GM18868 (cell line): ENCODE measurements at regions not wholly inside any gene's neighbourhood (a gene's known extent, or its start where the extent isn't known, plus 50 kb on each side); places are given as distances from the start of the nearest gene placed in this dataset.
"Not testable (repeated sequence)": the region's sequence is repeated elsewhere in the genome, so short reads cannot be mapped to it uniquely, and the experiment has no call there.

Experiments used
- ATAC-seq: cut with Tn5 transposase; IDR thresholded peaks from one replicate; pipeline ENCODE4 v1.9.1; 2021; ENCODE audit warnings: mild to moderate bottlenecking, moderate library complexity; ENCODE audit not compliant: unreplicated experiment

- no peak for ATAC-seq
Measured at GRCh38 chr3:159748425-159748824, 240.2 kb upstream of the IL12A start.

GRCh38 chr3:159749406-159749805 lies 239.2 kb upstream of the IL12A start:
- ATAC-seq = no peak

DNA sequence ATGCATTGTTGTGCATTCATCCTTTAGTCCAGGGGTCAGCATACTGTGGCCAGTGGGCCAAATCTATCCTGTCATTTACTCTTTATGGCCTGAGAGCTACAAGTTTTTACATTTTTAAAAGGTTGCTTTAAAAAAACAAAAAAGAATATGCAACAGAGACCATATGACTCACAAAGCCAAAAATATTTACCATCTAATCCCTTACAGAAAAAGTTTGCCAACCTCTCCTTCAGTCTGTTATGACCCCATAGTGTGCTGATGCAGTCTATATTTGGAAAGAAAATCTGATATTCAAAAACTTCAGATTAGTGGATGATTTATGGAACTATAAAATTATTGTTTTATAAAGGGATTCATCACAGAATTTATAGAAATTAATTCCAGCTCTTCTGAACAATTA lies 237.5 kb upstream of the IL12A start:
- ATAC-seq = no peak

DNA sequence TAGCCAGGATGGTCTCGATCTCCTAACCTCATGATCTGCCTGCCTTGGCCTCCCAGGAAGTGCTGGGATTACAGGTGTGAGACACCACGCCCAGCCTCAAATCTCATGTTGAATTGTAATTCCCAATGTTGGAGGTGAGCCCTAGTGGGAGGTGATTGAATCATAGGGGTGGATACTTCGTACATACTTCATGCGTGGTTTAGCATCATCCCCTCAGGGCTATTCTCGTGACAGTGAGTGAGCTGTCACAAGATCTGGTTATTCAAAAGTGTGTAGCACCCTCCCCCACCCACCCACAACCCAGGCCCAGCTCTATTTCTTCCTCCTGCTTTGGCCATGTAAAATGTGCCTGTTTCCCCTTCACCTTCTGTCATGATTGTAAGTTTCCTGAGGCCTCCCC lies 236.9 kb upstream of the IL12A start:
- no peak for ATAC-seq

DNA sequence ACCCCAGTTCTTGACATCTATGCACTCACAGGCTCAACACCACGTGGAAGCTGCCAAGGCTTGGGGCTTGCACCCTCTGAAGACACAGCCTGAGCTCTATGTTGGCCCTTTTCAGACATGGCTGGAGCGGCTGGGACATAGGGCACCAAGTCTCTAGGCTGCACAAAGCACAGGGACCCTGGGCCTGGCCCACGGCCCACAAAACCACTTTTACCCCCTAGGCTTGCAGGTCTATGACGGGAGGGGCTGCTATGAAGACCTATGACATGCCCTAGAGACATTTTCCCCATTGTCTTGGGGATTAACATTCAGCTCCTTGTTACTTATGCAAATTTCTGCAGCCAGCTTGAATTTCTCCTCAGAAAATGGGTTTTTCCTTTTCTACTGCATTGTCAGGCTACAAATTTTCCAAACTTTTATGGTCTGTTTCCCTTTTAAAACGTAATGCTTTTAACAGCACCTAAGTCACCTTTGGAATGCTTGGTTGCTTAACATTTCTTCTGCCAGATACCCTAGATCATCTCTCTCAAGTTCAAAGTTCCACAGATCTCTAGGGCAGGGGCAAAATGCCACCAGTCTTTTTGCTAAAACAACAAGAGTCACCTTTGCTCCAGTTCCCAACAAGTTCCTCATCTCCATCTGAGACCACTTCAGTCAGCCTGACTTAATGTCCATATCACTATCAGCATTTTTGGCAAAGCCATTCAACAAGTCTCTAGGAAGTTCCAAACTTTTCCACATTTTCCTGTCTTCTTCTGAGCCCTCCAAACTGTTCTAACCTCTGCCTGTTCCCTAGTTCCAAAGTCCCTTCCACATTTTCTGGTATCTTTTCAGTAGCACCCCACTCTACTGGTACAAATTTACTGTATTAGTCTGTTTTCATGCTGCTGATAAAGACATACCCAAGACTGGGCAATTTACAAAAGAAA lies 232.1 kb upstream of the IL12A start:
- not testable (repeated sequence) for ATAC-seq

DNA sequence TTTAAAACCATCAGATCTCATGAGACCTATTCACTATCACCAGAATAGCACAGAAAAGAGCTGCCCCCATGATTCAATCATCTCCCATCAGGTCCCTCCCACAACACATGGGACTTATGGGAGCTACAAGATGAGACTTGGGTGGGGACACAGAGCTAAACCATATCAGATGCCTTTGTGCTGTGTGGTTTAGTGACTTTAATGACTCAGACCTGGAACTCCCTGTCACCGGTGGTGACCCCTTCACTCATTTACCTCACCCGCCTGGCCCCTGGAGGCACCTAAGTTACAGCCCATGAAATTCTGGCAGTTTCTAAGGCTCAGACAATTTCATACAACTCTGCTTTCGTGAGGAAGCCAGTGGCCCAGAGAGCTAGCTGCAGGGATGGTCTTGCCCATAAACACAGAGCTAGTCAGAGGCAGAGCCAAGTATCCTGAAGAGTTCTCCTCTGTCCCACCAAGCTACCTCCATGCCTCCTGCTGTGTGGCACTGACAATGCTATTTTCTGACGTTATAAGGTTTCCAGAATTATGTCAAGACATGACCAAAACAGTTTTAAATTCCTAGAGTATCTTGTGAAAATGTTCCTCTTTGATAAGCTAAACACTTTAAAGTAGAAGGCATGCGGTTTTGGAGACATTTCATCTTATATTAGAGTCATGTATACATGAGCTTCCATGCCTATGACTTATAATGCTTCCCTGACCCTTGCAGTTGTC lies 231.1 kb upstream of the IL12A start:
- ATAC-seq = no peak

GRCh38 chr3:159760046-159760445 lies 228.6 kb upstream of the IL12A start:
- ATAC-seq = no peak

DNA sequence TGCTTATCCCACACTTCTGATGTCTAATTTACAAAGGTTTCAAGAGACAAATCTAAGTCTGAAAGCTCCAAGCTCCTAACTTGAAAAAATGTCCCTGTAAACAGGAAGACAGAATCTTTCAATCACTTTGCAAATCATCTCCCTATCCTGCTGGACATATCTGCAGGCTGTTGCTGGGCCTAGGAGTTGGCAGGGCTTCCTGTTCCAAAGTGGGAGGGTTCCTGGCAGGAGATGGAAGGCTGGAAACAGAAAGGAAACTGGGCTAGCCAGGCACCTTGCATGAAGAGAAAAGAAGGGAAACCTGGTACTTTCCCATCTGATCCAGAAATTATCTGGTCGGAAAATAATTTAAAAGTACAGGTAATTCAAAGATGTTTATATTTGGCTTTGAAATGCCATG lies 227.3 kb upstream of the IL12A start:
- ATAC-seq = no peak

- no peak for ATAC-seq
Measured at GRCh38 chr3:159761848-159762635, 226.6 kb upstream of the IL12A start.

DNA sequence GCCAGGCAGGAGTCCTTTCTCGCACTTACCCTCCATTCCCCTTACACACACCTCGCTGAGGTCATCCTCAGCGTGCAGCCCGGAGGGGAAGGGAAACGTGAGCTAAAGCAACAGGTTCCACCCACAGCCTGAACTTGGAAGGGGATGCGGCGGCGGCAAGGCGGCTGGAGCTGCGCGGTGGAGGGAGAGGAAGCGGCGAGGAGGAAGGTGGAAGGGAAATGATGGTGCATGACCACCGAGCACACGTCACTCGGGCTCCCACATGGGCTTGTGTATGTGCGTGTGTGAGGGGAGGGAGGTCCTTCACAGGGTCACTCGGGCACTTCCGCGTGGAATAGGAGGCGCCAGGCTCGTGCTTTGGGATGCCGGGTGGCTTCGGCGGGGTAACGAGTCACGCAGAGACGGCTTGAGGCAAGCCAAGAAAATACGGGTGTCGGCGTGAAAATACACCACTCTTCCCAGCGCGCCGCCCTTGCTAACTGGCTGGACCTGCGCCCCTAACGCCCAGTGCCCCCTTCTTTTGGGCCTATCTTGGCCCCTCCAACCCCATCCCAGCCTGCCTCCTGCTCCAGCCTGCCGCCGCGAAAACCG lies 225.5 kb upstream of the IL12A start:
- peak; percentile 41 for ATAC-seq

- ATAC-seq = peak; percentile 80
Measured at GRCh38 chr3:159763602-159764489, 224.8 kb upstream of the IL12A start.

- no peak for ATAC-seq
Measured at GRCh38 chr3:159764490-159765029, 224.1 kb upstream of the IL12A start.

- ATAC-seq = no peak
Measured at GRCh38 chr3:159765030-159765859, 223.4 kb upstream of the IL12A start.

DNA sequence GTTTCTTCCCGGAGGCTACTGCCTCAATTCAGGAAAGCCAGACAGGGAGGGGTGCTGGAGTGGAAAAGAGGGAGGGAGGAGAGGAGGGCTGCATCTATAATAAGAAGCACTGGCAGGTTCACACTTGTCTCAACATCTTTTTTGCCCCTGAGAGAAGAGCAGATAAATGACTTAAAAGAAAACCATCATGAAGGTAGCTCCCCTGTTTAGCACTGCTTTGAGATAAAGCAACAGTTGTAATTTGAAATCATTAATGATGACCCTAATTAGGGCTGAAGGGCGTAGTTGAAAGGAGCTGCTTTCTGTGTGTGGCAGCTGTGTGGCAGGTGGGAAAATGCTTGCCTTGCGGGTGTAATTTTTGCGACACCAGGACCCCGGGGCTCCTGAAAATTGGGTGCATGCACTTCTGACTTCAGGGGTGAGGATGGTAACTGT lies 222.8 kb upstream of the IL12A start:
- ATAC-seq = no peak

- ATAC-seq = no peak
Measured at GRCh38 chr3:159766563-159767185, 222.0 kb upstream of the IL12A start.

DNA sequence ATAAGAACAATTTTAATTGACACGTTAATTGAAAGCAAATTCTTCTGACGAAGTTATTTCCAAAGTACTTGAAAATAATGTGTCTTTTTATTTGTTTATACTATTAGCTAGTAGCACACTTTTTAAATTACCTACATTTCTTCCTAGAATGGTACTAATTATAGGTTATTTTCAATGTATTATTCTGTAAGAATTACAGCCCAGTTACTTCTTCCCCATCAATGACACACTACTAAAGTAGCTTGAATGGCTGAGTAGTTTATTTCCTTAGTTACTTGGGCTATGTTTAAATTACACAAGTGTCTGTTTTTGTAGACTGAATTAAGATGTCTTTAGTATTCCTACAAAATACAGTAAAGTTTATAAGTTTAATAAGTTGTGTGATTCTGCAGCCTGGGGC lies 217.6 kb upstream of the IL12A start:
- no peak for ATAC-seq

DNA sequence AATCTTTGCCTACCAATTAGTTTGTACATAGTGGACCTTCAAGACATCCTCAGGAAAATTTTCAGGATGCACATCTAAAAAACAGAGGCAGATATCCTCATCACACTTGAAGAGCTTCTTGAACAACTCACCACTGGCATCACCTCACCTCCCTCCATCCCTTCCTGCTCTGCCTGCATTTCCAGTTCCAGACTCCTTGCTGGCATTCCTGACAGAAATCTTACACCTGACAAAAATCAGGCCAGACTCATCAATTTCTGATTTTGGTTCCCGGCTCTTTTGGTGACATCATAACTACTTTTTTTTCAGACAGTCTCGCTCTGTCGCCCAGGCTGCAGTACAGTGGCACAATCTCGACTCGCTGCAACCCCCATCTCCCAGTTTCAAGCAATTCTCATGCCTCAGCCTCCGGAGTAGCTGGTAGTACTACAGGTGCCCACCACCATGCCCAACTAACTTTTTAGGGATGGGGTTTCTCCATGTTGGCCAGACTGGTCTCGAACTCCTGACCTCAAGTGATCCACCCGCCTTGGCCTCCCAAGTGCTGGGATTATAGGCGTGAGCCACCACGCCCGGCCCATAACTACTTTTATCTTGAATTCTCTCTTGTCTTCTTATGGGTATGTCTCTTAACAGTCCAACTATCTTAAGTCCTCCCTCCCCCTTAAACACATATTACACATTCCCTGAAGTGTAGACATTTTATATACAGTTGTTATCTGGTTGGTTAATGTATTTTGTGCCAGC lies 216.6 kb upstream of the IL12A start:
- ATAC-seq = no peak

DNA sequence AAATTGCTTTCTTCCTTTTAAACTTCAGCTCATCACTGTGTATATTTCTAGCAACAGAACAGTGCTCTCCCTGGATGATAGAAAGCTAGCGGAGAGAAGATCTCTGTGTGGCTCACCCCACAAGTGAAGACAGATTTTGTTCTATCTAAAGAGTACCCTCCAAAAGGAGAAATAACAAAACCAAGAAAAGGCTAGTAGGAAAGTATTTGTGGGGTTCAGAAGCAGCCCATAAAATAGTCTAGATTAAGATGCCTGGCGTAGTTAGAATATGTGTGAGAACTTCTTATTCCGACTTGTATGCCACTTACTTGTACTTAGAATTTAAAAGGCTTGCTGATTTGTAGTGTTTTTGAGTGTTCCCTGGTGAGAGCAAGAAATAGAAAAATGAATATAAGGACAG lies 214.9 kb upstream of the IL12A start:
- ATAC-seq = no peak
